Prostate gland (tissue), 2 donors: ENCODE measurements at regions not wholly inside any gene's neighbourhood (a gene's known extent, or its start where the extent isn't known, plus 50 kb on each side); places are given as distances from the start of the nearest gene placed in this dataset.

Source experiments
- POLR2A ChIP-seq: fragments of 450-650 bp; IDR thresholded peaks from one replicate; pipeline ENCODE4 v1.6.1; 2016; ENCODE audit warnings: antibody characterized with exemption, mild to moderate bottlenecking
- POLR2AphosphoS5 ChIP-seq: sonication (generic); formaldehyde crosslinking; IDR thresholded peaks from one replicate; pipeline ENCODE4 v1.6.1; 2017; ENCODE audit warnings: antibody characterized with exemption
- TF ChIP-seq, protein P1 (sequence below), 4 experiments: fragments of 200-600 bp in 2 of 4; fragments of 450-650 bp in 2 of 4; sonication (generic) in 2 of 4; IDR thresholded peaks; 1 replicate in 3 of 4; 2 replicates in 1 of 4; pipeline ENCODE4 v1.5.1; 2016 to 2019; ENCODE audit warnings: antibody characterized with exemption in 4 of 4, mild to moderate bottlenecking in 2 of 4, moderate library complexity in 2 of 4

DNA sequence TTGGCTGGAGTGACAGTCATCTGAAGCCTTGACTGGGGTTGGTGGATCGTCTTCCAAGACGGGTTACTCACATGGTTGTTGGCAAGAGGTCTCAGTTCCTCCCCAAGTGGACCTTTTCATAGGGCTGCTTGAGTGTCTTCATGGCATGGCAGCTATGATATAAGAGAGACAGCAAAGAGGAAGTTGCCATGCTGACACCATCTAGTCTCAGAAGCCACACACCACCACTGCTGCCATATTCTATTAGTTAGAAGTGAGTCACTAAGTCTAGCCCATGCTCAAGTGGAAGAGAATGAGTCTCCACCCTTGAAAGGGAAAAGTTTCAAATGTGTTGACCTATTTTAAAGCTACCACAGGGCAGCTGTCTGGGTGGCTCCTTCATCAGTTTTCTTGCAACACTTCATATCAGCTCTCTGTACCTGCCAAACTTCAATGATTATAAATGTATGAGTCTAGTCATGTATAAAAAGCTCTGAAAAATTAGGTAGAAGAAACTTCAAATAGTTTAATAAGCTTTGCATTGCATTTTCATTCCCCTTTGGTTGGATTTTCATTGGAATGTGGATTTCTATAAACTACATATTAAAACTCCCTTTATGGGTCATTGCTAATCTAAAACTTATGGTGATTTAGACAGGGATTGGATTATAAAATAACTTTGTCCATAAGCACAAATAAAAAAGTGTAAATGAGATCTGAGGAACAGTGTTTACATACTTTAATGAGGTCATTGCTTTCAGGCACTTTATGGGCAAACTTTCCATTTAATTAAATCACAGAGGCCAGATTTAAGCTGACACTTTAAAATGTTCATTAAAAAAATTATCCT is 68.0 kb upstream of the ATXN3L start:
- TF ChIP-seq POLR2A, result no peak
- TF ChIP-seq, protein P1, sequence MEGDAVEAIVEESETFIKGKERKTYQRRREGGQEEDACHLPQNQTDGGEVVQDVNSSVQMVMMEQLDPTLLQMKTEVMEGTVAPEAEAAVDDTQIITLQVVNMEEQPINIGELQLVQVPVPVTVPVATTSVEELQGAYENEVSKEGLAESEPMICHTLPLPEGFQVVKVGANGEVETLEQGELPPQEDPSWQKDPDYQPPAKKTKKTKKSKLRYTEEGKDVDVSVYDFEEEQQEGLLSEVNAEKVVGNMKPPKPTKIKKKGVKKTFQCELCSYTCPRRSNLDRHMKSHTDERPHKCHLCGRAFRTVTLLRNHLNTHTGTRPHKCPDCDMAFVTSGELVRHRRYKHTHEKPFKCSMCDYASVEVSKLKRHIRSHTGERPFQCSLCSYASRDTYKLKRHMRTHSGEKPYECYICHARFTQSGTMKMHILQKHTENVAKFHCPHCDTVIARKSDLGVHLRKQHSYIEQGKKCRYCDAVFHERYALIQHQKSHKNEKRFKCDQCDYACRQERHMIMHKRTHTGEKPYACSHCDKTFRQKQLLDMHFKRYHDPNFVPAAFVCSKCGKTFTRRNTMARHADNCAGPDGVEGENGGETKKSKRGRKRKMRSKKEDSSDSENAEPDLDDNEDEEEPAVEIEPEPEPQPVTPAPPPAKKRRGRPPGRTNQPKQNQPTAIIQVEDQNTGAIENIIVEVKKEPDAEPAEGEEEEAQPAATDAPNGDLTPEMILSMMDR (IDR thresholded peaks at IDR 0.05), result no peak
- no peak for TF ChIP-seq POLR2AphosphoS5
